ENCODE measurements at regions not wholly inside any gene's neighbourhood (a gene's known extent, or its start where the extent isn't known, plus 50 kb on each side); places are given as distances from the start of the nearest gene placed in this dataset.

DNA sequence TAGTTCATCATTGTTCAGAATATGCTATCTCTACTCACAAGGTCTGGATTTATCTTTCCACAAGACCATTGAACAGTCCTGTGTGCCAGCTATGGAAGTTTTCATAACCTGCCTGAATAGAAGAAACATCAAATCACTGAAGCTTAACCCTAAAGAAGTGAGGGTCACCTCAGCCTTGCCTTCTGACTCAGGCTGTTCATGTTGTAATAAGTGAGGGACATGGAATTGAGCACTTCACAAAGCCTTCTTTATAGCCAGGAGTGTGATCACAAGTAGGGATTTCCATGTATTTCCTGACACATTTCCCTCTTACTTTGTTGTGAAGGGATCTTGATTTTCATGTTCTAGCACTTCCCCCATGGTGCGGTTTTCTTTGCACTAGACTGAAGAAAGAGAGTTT lies 577.5 kb upstream of the WWC1 start:
- TF ChIP-seq, protein P1, sequence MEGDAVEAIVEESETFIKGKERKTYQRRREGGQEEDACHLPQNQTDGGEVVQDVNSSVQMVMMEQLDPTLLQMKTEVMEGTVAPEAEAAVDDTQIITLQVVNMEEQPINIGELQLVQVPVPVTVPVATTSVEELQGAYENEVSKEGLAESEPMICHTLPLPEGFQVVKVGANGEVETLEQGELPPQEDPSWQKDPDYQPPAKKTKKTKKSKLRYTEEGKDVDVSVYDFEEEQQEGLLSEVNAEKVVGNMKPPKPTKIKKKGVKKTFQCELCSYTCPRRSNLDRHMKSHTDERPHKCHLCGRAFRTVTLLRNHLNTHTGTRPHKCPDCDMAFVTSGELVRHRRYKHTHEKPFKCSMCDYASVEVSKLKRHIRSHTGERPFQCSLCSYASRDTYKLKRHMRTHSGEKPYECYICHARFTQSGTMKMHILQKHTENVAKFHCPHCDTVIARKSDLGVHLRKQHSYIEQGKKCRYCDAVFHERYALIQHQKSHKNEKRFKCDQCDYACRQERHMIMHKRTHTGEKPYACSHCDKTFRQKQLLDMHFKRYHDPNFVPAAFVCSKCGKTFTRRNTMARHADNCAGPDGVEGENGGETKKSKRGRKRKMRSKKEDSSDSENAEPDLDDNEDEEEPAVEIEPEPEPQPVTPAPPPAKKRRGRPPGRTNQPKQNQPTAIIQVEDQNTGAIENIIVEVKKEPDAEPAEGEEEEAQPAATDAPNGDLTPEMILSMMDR (IDR thresholded peaks at IDR 0.05), result no peak
- no peak for TF ChIP-seq EZH2 (IDR thresholded peaks at IDR 0.05; ENCODE audit: borderline replicate concordance, insufficient read depth, low read depth, low read length, poor library complexity, severe bottlenecking)
